Adrenal gland (tissue), 5 donors: ENCODE measurements at regions not wholly inside any gene's neighbourhood (a gene's known extent, or its start where the extent isn't known, plus 50 kb on each side); places are given as distances from the start of the nearest gene placed in this dataset.

Source experiments
- POLR2A ChIP-seq, 2 donors: fragments of 450-650 bp; IDR thresholded peaks; one replicate each; pipeline ENCODE4 v1.6.1; 2017; ENCODE audit warnings: antibody characterized with exemption in 2 of 2, mild to moderate bottlenecking in 2 of 2, moderate library complexity in 1 of 2
- TF ChIP-seq, protein P1 (sequence below), 6 experiments: fragments of 450-650 bp in 4 of 6; fragments of 200-600 bp in 2 of 6; sonication (generic) in 1 of 6; IDR thresholded peaks; 1 replicate in 5 of 6; 2 replicates in 1 of 6; pipeline versions ENCODE4 v1.5.1 to v1.8.0; 2016 to 2021; ENCODE audit warnings: antibody characterized with exemption in 6 of 6, mild to moderate bottlenecking in 2 of 6, moderate library complexity in 1 of 6
- donor health status: DM: no; HTN: no; CAD: no.

- TF ChIP-seq, protein P1, sequence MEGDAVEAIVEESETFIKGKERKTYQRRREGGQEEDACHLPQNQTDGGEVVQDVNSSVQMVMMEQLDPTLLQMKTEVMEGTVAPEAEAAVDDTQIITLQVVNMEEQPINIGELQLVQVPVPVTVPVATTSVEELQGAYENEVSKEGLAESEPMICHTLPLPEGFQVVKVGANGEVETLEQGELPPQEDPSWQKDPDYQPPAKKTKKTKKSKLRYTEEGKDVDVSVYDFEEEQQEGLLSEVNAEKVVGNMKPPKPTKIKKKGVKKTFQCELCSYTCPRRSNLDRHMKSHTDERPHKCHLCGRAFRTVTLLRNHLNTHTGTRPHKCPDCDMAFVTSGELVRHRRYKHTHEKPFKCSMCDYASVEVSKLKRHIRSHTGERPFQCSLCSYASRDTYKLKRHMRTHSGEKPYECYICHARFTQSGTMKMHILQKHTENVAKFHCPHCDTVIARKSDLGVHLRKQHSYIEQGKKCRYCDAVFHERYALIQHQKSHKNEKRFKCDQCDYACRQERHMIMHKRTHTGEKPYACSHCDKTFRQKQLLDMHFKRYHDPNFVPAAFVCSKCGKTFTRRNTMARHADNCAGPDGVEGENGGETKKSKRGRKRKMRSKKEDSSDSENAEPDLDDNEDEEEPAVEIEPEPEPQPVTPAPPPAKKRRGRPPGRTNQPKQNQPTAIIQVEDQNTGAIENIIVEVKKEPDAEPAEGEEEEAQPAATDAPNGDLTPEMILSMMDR (IDR thresholded peaks at IDR 0.05) = no peak
- no peak for TF ChIP-seq POLR2A (IDR thresholded peaks at IDR 0.05)
Observed at GRCh38 chr1:22223176-22223575, 80.3 kb upstream of the WNT4 start.
